CD4-positive, alpha-beta T cell (primary cell): ENCODE measurements at regions not wholly inside any gene's neighbourhood (a gene's known extent, or its start where the extent isn't known, plus 50 kb on each side); places are given as distances from the start of the nearest gene placed in this dataset.

Experiments used
- ATAC-seq: fragments of 200-7000 bp; cut with Tn5 transposase; one replicate; pipeline ENCODE4 v1.10.0; 2022; ENCODE audit warnings: mild to moderate bottlenecking; ENCODE audit not compliant: poor library complexity
- CTCF ChIA-PET: fragments of 350-600 bp; sonication (Branson Sonifier 250); formaldehyde crosslinking; loops from one replicate; lab custom pipeline; 2021; ENCODE audit warnings: antibody characterized with exemption, inconsistent platforms; lab: Charles Lee
- POLR2A ChIA-PET: fragments of 350-600 bp; sonication (Branson Sonifier 250); formaldehyde crosslinking; loops from one replicate; lab custom pipeline; 2021; ENCODE audit warnings: antibody characterized with exemption, inconsistent platforms; lab: Charles Lee
- DNase-seq, 14 experiments: peaks; one replicate each; pipeline ENCODE4 v3.0.0-alpha.2; 2013 to 2020; ENCODE audit warnings: mixed read lengths in 2 of 14
- H3K27ac ChIP-seq, 2 donors: one replicate each; pipeline versions ENCODE4 v1.5.1 to v1.7.0; 2013; ENCODE audit warnings: low read length in 2 of 2, low read depth in 1 of 2, mild to moderate bottlenecking in 1 of 2
- H3K27me3 ChIP-seq, 2 experiments: 1 replicate in 1 of 2; 2 replicates in 1 of 2; pipeline versions ENCODE4 v1.6.1 to v1.7.0; 2013; ENCODE audit warnings: low read length in 2 of 2, control low read depth in 1 of 2, mild to moderate bottlenecking in 1 of 2, moderate library complexity in 1 of 2; ENCODE audit not compliant: insufficient read depth in 2 of 2, control insufficient read depth in 1 of 2
- H3K36me3 ChIP-seq: one replicate; pipeline ENCODE4 v1.6.1; 2013; ENCODE audit warnings: low read length, control low read depth; ENCODE audit not compliant: insufficient read depth
- H3K4me1 ChIP-seq: one replicate; pipeline ENCODE4 v1.6.1; 2013; ENCODE audit warnings: low read length, control low read depth; ENCODE audit not compliant: insufficient read depth
- H3K4me3 ChIP-seq: one replicate; pipeline ENCODE4 v1.5.1; 2013; ENCODE audit warnings: mild to moderate bottlenecking, low read length, moderate library complexity
- H3K9me3 ChIP-seq, 2 experiments: 1 replicate in 1 of 2; 2 replicates in 1 of 2; pipeline versions ENCODE4 v1.6.1 to v1.7.0; 2013; ENCODE audit warnings: low read length in 2 of 2, mild to moderate bottlenecking in 2 of 2, control low read depth in 1 of 2, moderate library complexity in 1 of 2; ENCODE audit not compliant: control insufficient read depth in 1 of 2, insufficient read depth in 1 of 2
- H3K27ac Mint-ChIP-seq: one replicate; pipeline ENCODE4 v1.8.0; 2020; ENCODE audit warnings: mixed read lengths
- H3K27me3 Mint-ChIP-seq: one replicate; pipeline ENCODE4 v1.8.0; 2021; ENCODE audit warnings: mixed read lengths
- H3K36me3 Mint-ChIP-seq: one replicate; pipeline ENCODE4 v1.8.0; 2021; ENCODE audit warnings: low read depth, mixed read lengths
- H3K4me1 Mint-ChIP-seq: one replicate; pipeline ENCODE4 v1.8.0; 2021; ENCODE audit warnings: low read depth, mixed read lengths
- H3K4me3 Mint-ChIP-seq: one replicate; pipeline ENCODE4 v1.8.0; 2020; ENCODE audit warnings: mild to moderate bottlenecking, mixed read lengths
- H3K9me3 Mint-ChIP-seq: one replicate; pipeline ENCODE4 v1.8.0; 2020; ENCODE audit warnings: mixed read lengths
- CTCF ChIP-seq: fragments of 200-600 bp; IDR thresholded peaks from one replicate; pipeline ENCODE4 v1.8.0; 2022; ENCODE audit warnings: antibody characterized with exemption, mild to moderate bottlenecking
- intact Hi-C, 2 experiments: fragments of 100-400 bp; cut with DNase I in 1 of 2; cut with micrococcal nuclease in 1 of 2; formaldehyde crosslinking; loops; one replicate each; pipeline versions ENCODE4 v1.15.1 to v1.9.0; 2023 to 2025; cut with DNase I, micrococcal nuclease

- ChIA-PET POLR2A (no interaction called here), CTCF (no interaction called here)
- H3K4me1 ChIP-seq: no peaks in the 10 kb centered on the region
- H3K36me3 ChIP-seq: no peaks in the 10 kb centered on the region
- no peak for ATAC-seq
- no peak overlapping the region for H3K27ac ChIP-seq
- no peak for TF ChIP-seq CTCF
- H3K9me3 Mint-ChIP-seq: peaks cover 15% of the 10 kb centered on the region
- intact Hi-C loops: no loop called here
- H3K4me3 Mint-ChIP-seq: no peak overlapping the region
- H3K9me3 ChIP-seq: no peaks in the 10 kb centered on the region
- H3K27me3 Mint-ChIP-seq: no peaks in the 10 kb centered on the region
- H3K36me3 Mint-ChIP-seq: no peaks in the 10 kb centered on the region
- H3K4me1 Mint-ChIP-seq: no peaks in the 10 kb centered on the region
- no peak for DNase-seq
- no peak overlapping the region for H3K4me3 ChIP-seq
- H3K27ac Mint-ChIP-seq: no peak overlapping the region
- no peaks in the 10 kb centered on the region for H3K27me3 ChIP-seq
Observed at GRCh38 chr3:77814845-77815244, 774.9 kb downstream of the ROBO2 start.

- no peak for TF ChIP-seq CTCF
- H3K9me3 ChIP-seq: no peaks in the 10 kb centered on the region
- no peak overlapping the region for H3K27ac Mint-ChIP-seq
- ChIA-PET POLR2A (no interaction called here), CTCF (no interaction called here)
- no peaks in the 10 kb centered on the region for H3K4me1 Mint-ChIP-seq
- ATAC-seq (no peak), DNase-seq (no peak)
- H3K27ac ChIP-seq: no peak overlapping the region
- no peaks in the 10 kb centered on the region for H3K36me3 Mint-ChIP-seq
- H3K4me1 ChIP-seq: no peaks in the 10 kb centered on the region
- H3K36me3 ChIP-seq: no peaks in the 10 kb centered on the region
- no peaks in the 10 kb centered on the region for H3K27me3 Mint-ChIP-seq
- no peaks in the 10 kb centered on the region for H3K27me3 ChIP-seq
- intact Hi-C loops: no loop called here
- no peak overlapping the region for H3K4me3 ChIP-seq
- no peak overlapping the region for H3K4me3 Mint-ChIP-seq
- H3K9me3 Mint-ChIP-seq: peaks cover 18% of the 10 kb centered on the region
Observed at GRCh38 chr3:77815467-77815866, 775.6 kb downstream of the ROBO2 start.

- Mint-ChIP-seq H3K36me3 (no peaks in the 10 kb centered on the region), H3K27ac (no peak overlapping the region), H3K9me3 (peaks cover 21% of the 10 kb centered on the region), H3K4me1 (no peaks in the 10 kb centered on the region), H3K4me3 (no peak overlapping the region), H3K27me3 (no peaks in the 10 kb centered on the region)
- Histone ChIP-seq H3K4me1 (no peaks in the 10 kb centered on the region), H3K27ac (no peak overlapping the region), H3K27me3 (no peaks in the 10 kb centered on the region), H3K4me3 (no peak overlapping the region), H3K36me3 (no peaks in the 10 kb centered on the region), H3K9me3 (no peaks in the 10 kb centered on the region)
- intact Hi-C loops: no loop called here
- ChIA-PET CTCF (no interaction called here), POLR2A (no interaction called here)
- no peak for TF ChIP-seq CTCF
- DNase-seq (no peak), ATAC-seq (no peak)
Observed at GRCh38 chr3:77816366-77816765, 776.5 kb downstream of the ROBO2 start.
